SK-N-DZ (cell line): ENCODE measurements at regions not wholly inside any gene's neighbourhood (a gene's known extent, or its start where the extent isn't known, plus 50 kb on each side); places are given as distances from the start of the nearest gene placed in this dataset.
"Not testable (repeated sequence)": the region's sequence is repeated elsewhere in the genome, so short reads cannot be mapped to it uniquely, and the experiment has no call there.

Experiments used
- DNase-seq: peaks from one replicate; pipeline ENCODE4 v3.0.0-alpha.2; 2015; ENCODE audit warnings: low spot score

DNA sequence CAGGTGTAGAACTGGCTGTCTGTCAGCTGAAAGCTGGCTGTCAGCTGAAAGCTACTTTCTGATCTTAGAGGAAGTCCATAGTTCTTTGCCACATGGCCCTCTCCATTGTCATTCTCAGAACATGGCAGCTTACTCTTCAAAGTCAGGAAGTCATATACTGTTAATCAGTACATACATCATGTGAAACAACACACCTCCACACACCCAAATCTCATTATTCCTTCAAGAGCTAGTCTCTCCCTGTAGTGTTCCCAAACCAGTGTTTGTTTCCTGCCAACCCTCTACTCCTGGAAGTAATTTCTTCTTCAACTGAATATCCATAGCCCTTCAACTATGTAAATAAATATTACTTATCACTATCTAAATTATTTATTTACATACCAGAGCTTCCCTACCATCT is 58.9 kb downstream of the OR5AK2 start:
- no peak for DNase-seq

GRCh38 chr11:57049749-57050148 is 61.0 kb downstream of the OR5AK2 start:
- no peak for DNase-seq

DNA sequence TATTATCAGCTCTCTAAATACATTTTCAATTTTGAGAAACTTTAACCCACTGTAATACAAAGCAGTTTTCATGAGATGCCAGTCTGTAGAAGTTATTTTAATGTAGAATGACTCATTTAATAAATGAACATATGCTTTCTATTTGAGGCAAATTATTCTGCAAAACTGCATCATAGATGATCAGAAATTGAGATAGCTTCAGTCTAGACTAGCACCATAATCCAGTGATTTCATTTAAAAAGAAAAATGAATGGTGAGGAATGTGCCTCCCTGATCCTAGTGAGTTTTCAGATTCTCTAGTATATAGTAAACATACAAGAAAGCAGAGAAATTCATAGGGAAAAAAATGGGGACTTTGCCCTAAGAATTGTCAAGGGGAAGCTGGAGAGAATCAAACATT is 66.1 kb downstream of the OR5AK2 start:
- no peak for DNase-seq

GRCh38 chr11:57055744-57056143 is 67.0 kb downstream of the OR5AK2 start:
- peak; percentile 4 for DNase-seq

- DNase-seq, result no peak
These were observed 68.0 kb downstream of the OR5AK2 start for GRCh38 chr11:57056735-57057134.

- DNase-seq, result no peak
These were observed 68.8 kb downstream of the OR5AK2 start for GRCh38 chr11:57057561-57057960.

DNA sequence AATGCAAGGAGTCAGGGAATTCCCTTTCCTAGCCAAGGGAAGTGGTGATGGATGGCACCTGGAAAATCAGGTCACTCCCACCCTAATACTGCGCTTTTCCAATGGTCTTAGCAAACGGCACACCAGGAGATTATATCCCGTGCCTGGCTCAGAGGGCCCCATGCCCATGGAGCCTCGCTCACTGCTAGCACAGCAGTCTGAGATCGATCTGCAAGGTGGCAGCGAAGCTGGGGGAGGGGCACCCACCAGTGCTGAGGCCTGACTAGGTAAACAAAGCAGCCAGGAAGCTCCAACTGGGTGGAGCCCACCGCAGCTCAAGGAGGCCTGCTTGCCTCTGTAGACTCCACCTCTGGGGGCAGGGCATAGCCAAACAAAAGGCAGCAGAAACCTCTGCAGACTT is 74.2 kb downstream of the OR5AK2 start:
- DNase-seq, result not testable (repeated sequence)

DNA sequence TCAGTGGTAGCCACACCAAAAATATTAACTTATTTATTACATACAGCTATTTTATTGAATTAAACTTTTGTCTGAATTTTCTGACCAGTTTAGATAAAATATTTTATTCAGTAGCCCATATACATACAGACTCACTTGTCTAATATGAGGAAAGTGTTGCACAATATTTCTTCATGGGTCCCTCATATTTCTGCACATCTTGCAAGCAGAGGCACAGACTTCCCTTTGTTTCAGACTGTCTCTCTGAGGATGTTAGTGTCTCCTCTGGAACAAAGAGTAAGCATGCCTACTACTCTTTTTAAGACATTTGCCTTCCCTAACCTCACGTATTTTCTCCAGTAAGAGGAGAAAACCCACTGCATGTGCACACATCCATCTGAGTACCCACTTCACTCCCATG is 81.2 kb downstream of the OR5AK2 start:
- no peak for DNase-seq

- DNase-seq, result no peak
These were observed 83.1 kb downstream of the OR5AK2 start for GRCh38 chr11:57071829-57072228.

DNA sequence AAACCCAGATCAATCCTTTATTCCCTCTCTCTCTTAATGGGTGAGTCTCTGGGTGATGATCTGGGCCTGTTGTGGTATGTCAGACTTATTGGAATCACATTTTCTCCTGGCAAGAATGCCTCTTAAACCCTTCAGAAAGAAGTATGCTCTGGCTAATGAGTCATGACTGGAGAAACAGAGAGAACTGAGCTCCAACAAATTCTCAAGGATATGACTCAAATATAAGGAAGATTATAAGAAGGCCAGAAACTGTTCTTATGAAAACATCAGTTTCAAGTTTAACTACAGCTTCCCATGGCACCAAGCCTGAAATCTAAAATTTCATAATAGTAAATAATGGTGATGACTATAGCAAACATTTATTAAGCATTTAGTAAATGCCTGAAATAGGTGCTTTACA is 83.9 kb downstream of the OR5AK2 start:
- no peak for DNase-seq

GRCh38 chr11:57073128-57073527 is 84.4 kb downstream of the OR5AK2 start:
- no peak for DNase-seq

GRCh38 chr11:57081356-57081755 is 92.6 kb downstream of the OR5AK2 start:
- no peak for DNase-seq

DNA sequence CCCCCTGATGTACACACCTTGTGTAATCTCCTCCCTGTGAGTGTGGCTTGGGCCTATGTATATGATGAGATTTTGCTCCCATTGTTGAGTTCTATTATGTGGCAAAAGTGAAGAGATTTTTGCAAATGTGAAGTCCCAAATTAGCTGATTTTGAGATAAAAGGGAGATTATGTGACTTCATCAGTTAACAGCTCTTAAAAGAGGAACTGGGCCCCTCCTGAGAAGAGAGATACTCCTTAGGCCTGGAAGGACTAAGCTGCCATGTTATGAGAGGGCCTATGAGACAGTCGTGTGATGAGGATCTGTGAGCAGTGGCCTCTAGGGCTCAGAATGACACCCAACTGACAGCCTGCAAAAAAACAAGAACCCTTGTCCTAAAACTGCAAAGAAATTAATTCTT is 93.4 kb downstream of the OR5AK2 start:
- DNase-seq, result no peak

DNA sequence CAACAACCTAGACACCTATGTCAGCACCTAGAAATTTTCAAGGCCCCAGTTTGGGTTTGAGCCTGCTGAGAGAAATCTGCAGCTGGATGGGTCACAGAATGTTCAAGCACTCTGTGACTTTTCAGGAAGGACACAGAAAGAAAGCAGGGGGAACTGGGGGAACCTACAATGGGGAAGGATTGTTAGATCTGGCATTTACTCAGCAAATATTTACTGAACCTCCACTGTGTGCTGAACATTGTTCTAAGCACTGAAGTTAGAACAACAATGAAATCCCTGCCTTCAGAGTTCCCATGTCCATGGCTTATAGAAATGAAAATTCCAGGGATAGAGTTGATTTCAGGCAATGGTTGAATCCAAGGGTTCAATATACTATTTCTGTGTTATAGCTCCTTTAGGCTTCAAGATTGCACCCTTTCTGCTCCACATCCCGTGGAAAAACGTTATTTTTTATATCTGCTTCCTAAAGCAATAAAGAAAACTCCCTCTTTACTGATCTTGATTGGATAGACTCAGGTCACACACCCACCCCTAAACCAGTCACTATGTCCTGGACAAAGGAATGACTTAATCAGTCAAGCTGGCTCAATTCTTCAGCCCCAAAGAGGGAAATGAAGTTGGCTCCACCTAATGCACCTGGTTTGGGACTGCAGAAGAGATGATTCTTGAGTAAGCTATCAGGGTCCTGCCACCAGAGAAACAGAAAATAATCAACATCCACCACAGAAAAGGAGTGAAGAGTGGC is 95.1 kb downstream of the OR5AK2 start:
- DNase-seq, result no peak

DNA sequence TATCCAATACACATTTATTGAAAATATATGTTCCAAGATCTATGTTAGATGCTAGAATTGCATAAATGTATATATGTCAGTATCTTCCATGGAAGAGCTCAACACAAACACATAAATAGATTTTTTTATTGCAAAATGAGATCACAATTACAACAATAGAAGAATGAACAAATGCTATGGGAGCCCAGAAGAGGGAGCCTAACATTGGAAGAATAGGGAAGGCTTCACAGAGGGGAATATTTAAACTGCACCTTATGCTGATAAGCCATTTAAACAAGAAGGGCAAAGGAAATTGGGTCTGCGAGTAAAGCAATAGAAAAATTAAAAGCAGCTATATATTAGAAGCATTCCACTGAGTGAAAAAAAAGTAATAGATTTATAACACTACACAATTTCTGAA is 96.1 kb upstream of the LRRC55 start:
- DNase-seq, result no peak

GRCh38 chr11:57087991-57088390 is 93.8 kb upstream of the LRRC55 start:
- DNase-seq, result no peak

DNA sequence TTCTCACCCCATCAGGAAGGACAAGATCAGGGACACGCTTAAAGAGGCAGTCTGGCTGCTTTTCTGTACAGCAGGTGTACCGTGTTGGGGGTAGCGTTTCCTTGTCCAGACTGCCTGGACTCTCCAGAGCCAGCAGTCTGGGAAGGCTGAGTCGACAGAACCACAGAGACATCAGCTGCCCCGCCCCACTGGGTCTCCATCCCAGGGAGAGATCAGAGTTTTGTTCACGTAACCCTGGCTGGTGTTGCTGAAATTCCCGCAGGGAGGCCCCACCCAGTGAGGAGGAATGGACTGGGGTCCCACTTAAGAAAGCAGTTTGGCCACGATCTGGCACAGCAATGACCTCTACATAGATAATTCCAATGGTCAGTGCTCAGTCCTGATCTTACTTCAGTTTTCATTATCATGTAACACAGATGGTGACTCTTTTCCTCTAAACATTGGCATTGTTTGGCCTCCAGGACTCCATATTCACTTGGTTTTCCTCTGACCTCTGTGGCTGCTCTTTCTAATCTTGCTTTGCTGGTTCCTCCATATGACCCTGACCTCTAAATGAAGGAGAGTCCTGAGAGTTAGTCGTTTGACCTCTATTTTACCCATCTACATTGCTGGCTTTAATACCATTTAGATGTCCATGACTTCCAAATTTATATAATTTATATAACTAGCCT is 89.6 kb upstream of the LRRC55 start:
- DNase-seq, result no peak

DNA sequence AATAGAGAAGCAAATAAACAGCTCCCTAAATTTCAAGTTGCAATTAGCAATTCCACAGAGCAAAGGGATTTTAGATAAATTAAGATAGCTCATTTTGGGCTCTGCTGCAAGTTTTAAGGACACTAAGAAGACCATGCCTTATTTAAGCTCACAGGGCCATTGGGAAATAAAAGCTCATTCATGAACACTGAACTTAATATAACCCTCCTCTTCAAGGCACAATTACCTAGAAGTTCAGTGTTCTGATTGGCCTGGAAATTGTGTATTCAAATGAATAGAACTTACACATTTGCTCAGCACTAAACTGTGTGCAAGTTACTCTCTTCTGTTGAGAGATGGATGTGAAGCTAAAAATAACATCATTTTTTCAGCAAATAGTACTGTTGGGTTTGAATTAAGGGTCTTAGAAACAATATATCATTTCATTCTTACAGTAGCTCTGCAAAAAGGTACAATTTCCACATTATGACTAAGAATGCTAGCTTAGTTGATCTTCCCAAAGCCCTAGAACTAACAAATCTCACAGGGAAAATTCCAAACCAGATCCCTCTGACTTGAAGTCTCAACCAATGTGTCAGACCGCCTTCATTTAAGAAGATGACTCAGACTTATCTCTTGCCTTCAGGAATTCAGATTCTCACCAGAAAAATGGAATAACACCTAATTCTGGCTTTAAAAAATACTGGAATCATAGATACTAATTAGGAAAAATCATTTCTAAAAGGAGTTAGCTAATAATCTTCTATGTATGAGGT is 87.4 kb upstream of the LRRC55 start:
- no peak for DNase-seq

DNA sequence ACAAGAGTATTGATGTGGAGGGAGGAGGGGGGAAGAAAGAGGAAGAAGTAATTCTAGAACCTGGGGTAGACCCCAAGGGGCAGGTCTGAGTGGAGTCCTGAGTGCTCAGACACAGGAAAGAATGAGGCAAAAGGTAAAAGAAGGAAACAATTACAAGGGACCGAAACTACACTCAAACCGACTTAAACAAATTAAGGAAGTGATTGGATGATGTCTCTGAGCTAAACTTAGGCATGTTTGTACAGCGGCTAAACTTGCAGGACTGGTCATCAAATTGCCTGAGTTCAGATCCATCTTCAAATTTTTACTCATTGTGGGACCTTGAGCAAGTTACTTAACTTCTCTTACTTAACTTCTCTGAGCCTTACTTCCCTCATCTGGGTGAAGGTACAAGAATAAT is 86.3 kb upstream of the LRRC55 start:
- DNase-seq, result no peak

DNA sequence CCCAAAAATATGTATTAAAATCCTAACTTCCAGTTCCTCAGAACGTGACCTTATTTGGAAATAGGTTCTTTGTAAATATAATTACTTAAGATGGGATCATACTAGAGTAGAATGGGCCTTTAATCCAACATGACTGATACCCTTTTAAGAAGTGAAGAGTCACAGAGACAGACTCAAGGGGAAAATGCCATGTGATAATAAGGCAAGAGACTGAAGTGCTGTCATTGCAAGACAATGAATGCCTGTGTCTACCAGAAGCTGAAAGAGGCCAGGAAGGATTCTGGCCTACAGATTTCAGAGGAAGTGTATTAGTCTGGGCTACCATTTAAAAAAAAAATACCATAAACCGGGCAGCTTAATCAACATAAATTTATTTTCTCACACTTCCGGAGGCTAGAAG is 85.9 kb upstream of the LRRC55 start:
- no peak for DNase-seq

GRCh38 chr11:57097149-57097548 is 84.6 kb upstream of the LRRC55 start:
- no peak for DNase-seq

DNA sequence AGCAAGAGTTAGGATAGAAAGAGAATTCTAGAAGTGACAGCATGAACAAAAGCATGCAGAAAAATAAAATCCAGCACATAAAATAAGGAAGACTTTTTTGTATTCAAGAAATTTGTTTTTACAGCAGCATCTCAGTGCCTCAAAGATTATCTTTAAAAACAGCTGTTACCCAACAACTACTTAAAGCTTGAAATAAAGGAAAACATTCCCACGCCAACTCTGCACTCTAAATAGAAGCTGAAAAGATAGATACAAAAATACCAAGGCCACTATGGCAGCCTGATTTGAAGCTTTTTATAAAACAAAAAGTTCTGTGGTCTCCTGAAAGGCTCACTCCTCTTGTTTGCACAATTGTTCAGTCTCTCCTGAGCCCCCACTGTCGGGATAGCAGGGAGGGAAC is 83.6 kb upstream of the LRRC55 start:
- DNase-seq, result no peak
